ENCODE measurements at regions not wholly inside any gene's neighbourhood (a gene's known extent, or its start where the extent isn't known, plus 50 kb on each side); places are given as distances from the start of the nearest gene placed in this dataset.

DNA sequence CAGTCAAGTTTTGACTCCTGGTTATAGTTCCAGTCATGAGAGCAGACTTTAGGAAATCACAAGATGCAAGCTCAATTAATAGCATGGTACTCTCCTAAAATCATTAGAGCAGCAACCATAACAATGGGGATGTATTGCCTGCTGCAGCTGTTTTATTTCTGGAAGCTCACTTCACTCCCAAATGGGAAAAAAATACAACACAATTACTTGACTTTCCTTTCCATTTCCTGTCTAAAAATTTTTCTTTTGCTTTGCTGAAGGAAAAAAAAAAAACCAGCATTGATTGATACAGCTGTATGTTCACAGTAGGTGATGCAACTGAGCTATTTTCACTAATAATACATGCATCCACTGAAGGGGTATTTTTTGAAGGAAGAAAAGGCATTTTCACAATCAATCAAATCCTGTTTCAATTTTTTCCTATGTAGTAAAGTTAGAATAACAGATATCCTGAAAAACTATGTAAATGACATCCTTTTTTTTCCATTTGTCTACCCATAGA, 143.9 kb upstream of the NOVA1 start:
- TF ChIP-seq, protein P1, sequence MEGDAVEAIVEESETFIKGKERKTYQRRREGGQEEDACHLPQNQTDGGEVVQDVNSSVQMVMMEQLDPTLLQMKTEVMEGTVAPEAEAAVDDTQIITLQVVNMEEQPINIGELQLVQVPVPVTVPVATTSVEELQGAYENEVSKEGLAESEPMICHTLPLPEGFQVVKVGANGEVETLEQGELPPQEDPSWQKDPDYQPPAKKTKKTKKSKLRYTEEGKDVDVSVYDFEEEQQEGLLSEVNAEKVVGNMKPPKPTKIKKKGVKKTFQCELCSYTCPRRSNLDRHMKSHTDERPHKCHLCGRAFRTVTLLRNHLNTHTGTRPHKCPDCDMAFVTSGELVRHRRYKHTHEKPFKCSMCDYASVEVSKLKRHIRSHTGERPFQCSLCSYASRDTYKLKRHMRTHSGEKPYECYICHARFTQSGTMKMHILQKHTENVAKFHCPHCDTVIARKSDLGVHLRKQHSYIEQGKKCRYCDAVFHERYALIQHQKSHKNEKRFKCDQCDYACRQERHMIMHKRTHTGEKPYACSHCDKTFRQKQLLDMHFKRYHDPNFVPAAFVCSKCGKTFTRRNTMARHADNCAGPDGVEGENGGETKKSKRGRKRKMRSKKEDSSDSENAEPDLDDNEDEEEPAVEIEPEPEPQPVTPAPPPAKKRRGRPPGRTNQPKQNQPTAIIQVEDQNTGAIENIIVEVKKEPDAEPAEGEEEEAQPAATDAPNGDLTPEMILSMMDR (tag by site-specific recombination; IDR thresholded peaks at IDR 0.05), result no peak
- no peak for TF ChIP-seq MZF1 (tag by site-specific recombination; IDR thresholded peaks at IDR 0.05; ENCODE audit: borderline replicate concordance)

Data from HEK293 (cell line).